Frontal cortex (tissue), 3 donors: ENCODE measurements at regions not wholly inside any gene's neighbourhood (a gene's known extent, or its start where the extent isn't known, plus 50 kb on each side); places are given as distances from the start of the nearest gene placed in this dataset.
A peak's percentile ranks its signal among the peaks of the same experiment; 100 is the strongest.
"Not testable (repeated sequence)": the region's sequence is repeated elsewhere in the genome, so short reads cannot be mapped to it uniquely, and the experiment has no call there.

ENCODE experiments used
- DNase-seq, 2 donors: peaks; one replicate each; pipeline ENCODE4 v3.0.0; 2012; ENCODE audit warnings: low spot score in 2 of 2
- FAIRE-seq: peaks from 2 replicates; lab custom pipeline; 2012; peaks lifted over from hg19 to GRCh38; lab: Jason Lieb, UNC
- donor health status: control.
- donor health status: control.
- donor health status: control.

DNA sequence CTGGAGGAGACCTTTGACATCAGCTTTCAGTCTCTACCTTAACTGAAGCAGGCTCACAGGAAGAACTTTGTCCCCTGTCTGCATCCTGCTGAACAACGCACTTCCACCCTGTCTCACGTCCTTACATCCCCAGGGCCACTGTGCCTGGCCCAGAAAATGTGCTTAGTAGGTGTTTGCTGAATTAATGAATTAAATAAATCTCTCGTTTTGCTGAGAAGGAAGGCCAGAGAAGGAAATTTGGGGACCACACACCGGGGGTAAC, 54.3 kb upstream of the CREB3L1 start:
- DNase-seq: no peak
- FAIRE-seq: no peak

DNA sequence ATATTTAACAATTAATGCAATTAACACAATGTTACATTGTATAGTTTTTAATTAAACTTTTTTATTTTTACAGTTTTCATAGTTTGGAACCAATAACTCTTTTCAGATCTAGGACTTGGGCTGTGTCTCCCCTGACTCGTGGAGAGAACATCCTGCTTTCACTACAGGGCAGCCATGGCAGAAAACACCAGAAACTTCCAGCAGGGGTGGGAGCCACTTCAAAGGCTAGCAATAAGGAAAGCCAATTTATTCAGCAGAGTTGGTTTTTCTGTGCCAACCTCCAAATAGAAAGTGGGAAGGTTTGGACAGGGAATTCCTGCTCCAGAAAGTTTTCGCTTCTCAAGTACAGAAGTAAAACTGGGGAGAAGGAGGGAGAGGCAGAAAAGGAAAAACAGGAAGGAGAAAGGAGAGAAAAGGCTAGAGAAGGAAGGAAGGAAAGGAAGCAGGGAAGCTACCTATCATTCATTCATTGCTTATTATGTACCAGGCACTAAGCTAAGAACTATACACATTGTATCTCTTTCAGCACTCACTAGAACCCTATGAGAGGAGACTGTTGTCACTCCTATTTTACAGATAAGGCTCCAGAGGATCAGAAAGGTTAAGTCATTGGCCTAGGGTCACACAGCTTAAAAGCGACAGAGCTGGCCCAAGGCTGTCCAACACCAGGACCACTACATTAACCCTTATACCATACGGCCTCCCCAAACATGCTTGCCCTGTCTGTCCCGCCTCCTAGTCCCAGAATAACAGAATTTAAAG, 54.8 kb upstream of the CREB3L1 start:
- no peak for FAIRE-seq
- peak in 1 of 2 donors; percentile 44 for DNase-seq

DNA sequence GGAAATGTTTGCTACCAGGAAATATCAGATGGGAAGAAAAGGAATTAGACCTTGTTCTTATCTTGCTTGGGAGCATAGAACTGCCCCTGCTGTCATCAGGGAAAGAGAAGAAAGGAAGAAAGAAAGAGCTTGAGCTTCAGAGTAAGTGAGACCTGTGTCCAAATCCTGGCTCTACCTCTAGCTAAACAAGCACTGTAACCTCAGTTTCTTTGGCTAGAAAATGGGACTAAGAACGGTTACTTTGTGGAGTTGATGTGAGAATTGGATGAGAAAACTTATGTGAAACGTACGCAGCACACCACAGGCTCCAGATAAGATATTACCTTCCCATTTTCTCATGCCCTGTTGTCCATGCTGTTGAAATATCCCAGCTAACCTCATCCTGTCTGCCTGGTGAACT, 57.1 kb upstream of the CREB3L1 start:
- DNase-seq: no peak
- no peak for FAIRE-seq

DNA sequence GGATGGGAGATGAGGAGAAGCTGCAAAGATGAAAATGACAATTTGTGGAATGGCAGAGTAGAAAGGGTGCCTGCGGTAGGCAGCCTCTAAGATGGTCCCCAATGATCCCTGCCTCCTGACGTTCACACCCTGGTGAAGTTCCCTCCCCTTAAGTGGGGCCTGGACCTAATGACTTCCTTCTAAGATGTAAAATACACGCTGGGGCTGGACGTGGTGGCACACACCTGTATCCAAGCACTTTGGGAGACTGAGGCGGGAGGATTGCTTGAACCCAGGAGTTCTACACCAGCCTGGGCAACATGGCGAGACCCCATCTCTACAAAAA, 60.7 kb upstream of the CREB3L1 start:
- DNase-seq: no peak
- no peak for FAIRE-seq

DNA sequence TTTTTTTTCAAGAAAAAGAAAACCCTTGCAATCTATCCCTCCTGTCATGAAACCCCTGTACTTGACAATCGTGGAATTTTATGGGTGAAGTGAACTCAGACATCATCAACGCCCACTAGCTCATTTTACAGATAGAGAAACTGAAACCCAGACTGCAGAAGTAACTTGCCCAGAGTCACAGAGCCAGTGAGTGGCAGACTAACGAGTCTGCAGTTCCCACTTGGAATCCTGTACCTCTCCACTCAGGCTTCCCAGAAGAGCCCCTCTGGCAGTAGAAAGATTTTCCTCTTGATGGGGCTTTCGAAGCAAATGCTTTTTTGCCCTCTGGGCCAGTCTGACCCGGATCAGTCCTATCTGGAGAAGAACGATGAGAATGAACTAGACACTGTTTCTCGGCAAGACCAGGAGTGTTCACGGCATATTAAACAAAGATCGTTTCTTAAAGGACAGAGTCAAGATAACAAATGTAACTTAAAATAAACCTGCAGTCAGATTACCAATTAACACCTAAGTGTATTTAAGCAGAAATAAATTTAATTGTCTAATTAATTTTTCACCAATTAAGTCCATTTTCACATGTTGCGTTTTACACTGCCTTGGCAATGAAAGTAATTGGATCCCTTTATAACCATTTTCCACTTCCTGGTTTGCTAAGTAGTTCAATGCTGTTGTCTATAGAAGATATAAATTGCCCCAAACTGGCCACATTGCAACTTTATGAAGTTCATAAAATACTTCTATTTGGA, 61.3 kb upstream of the CREB3L1 start:
- DNase-seq (no peak), FAIRE-seq (no peak)

DNA sequence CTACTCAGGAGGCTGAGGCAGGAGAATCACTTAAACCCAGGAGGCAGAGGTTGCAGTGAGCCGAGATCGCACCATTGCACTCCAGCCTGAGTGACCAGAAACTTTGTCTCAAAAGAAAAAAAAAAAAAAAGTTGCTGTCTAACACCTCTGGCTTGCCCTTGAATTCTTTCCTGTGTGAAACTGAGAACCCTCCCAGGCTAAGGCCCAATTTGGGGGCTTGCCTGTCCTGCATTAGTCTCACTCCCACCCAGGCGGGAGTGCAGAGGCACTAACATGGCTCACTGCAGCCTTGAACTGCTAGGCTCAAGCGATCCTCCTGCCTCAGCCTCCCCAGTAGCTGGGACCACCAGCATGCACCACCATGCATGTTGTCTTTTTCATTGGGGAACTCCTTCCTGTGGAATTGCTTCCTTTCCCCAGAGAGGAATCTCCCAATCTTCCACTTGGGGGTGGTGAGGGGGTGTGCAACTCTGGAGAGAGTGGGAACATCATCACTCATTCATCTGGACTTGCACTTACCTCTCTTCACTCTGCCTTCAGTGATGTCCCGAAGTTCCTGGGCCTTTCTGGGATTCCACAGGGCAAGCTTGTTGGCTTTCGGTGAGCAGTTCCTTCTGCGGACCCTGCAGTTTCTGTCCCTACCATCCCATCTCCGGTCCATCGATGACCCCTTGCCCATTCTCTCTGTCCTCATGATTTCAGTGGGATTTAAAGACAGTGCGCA, 62.1 kb upstream of the CREB3L1 start:
- DNase-seq (no peak), FAIRE-seq (no peak)

DNA sequence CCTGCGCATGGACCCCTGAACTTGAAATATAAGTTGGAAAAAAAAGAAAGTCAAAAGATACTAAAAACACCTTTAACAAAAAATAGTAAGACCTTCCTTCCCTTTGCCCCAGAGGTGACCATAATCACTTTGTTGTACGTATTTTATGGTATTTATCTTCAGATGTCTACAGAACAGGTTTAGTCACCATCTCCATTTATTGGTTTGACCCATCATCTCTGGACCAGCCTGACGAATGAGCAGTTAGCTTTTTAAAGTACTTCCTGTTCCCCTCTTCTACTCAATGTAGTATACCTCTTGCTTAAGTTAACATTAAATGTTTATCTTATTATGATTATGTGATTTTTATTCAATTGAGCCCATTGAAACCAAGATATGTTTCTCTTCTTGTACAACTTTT, 64.7 kb upstream of the CREB3L1 start:
- DNase-seq (no peak), FAIRE-seq (no peak)

DNA sequence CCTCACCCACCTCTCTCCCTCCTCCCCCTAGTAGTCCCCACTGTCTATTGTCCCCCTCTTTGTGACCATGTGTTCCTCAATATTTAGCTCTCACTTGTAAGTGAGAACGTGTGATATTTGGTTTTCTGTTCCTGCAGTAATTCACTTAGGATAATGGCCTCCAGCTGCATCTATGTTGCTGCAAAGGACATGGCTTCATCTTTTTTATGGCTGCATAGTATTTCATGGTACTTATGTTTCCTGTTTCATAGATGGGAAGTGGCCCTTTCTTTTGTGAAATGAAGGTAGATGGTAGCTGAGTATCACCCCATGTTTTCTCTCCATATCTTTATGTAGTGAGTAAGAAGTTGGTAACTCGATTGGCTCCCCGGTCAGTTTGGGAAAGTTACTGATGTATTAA, 66.6 kb upstream of the CREB3L1 start:
- DNase-seq (no peak), FAIRE-seq (no peak)

DNA sequence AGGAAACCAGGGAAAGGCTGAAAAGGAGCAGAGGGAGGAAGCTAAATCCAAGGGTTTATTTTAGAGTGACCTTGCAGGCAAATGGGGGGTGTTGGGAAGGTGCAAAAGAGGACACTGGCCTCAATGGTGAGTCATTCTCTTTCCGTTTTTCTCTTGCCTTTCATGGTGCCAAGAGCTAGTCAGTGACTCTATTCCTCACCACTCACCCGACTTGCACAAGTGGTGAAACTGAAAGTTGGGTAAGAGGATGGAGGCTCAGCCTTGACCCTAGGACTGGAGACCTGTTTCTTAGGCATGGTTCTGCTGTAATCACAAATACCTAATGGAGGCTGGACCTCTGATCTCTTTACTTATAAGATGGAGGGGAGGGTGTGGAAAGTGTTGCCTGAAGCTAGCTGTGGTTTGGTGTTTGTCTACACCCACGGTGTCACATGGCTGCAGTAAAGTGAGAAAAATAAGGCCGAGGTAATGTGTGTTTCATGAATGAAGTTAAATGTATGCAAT, 67.3 kb upstream of the CREB3L1 start:
- FAIRE-seq (no peak), DNase-seq (no peak)

DNA sequence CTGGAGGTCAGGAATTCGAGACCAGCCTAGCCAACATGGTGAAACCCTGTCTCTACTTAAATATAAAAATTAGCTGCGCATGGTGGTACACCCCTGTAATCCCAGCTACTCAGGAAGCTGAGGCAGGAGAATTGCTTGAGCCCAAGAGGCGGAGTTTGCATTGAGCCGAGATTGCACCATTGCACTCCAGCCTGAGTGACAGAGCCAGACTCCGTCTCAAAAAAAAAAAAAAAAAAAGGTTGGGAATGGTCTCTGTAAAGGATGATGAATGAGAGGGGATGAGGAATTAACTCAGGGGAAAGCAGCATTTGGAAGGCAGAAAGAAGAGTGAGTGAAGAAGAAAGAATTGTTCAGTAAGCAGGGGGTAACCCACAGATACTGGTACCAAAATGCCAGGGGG, 67.8 kb upstream of the CREB3L1 start:
- FAIRE-seq, DNase-seq: not testable (repeated sequence)

DNA sequence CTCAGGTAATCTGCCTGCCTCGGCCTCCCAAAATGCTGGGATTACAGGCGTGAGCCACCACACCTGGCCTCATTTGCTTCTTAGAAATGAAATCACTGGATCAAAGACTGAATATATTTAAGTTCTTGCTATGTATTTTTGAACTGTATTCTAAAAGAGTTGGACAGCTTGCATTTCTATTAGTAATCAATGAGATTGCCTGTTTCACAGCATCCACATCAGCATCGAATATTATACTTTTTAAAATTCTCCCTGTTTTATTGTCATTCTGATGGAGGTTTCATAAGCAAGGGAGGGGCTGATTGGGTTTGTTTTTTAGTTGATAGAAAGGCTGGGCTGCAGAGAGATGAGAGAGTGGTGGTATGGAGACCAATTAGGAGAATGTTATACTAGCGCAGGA, 68.7 kb upstream of the CREB3L1 start:
- DNase-seq (no peak), FAIRE-seq (no peak)

DNA sequence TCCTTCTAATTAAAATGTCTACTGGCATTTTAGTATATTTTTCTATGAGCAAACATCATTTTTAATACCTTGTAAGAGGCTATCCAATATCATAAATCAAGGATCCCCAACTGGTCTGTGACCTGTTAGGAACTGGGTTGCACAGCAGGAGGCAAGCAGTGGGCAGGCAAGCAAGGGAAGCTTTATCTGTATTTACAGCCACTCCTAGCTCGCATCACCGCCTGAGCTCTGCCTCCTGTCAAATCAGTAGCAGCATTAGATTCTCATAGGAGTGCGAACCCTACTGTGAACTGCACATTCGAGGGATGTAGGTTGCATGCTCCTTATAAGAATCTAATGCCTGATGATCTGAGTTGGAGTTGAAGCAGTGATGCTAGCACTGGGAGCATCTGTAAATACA, 70.2 kb upstream of the CREB3L1 start:
- DNase-seq: no peak
- no peak for FAIRE-seq

DNA sequence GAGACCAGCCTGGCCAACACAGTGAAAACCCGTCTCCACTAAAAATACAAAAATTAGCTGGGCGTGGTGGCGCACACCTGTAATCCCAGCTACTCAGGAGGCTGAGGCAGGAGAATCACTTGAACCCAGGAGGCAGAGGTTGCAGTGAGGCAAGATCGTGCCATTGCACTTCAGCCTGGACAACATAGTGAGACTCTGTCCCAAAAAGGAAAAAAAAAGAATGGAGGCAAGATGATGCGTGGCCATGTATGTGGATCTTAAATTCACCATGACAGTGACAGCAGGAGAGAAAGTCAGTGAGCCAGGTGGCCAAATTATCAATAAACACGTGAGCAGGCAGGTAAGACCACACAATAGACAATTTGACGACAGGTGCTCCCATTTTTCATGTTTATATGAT, 73.0 kb upstream of the CREB3L1 start:
- DNase-seq, FAIRE-seq: not testable (repeated sequence)

DNA sequence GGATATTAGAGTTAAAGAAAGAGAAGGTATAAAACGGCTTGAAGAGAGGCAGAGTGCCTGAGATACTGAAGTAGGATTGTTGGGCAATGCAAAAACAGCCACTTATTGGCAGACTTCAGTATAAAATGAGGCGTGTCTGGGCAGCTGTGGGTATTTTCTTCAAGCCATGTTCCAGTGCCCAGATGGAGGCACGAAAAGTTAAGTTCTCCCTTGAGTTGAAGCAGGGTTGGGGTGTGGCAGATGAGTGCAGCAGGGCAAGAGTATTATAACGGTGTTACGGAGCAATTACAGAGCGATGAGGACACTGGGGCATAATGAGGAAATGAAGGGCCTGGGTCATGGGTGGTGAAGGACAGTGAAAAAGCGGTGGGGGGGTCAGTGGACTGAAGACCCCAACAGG, 73.7 kb upstream of the CREB3L1 start:
- DNase-seq (no peak), FAIRE-seq (no peak)

DNA sequence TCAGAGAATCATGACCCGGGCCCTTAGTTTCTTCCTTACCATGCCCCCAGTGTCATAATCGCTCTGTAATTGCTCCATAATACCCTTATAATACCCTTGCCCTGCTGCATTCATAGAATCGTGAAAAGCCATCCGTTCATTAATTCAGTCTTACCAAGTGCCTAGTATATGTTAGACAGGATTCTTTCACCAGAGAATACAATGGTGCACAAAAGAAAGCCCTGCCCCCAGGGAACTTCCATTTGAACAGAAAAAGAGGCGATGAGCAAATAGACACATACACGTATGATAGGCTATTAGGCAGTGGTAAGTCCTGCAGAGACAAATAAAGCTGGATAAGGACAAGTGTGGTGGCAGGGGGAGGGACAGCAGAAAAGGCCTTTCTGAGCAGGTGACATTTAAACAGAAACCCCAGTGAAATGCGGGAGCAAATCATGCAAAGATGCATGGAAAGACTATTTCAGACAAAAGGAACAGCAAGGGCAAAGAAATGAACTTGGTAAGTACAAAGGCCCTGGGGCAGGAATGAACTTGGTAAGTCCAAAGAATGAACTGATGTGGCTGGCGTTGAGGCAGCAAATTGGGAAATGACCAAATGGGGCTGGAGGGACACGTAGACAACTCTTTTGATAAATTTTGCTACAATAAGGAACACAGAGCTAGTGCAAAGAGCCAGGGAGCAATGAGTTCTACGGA, 74.6 kb upstream of the CREB3L1 start:
- FAIRE-seq (no peak), DNase-seq (no peak)

DNA sequence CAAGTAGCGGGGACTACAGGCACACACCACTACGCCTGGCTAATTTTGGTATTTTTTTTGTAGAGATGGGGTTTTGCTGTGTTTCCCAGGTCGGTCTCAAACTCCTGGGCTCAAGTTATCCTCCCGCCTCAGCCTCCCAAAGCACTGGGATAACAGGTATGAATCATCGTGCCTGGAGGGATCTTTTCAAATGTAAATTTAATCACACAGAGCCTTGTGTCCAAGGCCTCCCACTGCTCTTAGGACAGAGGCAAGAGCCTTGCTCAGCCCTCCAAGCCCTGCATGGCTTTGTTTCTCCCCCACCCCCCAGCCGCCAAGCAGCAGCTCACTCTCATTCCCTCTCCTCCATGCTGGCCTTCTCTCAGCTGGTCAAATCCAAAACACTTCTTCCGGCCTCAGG, 75.3 kb upstream of the CREB3L1 start:
- FAIRE-seq (no peak), DNase-seq (no peak)

DNA sequence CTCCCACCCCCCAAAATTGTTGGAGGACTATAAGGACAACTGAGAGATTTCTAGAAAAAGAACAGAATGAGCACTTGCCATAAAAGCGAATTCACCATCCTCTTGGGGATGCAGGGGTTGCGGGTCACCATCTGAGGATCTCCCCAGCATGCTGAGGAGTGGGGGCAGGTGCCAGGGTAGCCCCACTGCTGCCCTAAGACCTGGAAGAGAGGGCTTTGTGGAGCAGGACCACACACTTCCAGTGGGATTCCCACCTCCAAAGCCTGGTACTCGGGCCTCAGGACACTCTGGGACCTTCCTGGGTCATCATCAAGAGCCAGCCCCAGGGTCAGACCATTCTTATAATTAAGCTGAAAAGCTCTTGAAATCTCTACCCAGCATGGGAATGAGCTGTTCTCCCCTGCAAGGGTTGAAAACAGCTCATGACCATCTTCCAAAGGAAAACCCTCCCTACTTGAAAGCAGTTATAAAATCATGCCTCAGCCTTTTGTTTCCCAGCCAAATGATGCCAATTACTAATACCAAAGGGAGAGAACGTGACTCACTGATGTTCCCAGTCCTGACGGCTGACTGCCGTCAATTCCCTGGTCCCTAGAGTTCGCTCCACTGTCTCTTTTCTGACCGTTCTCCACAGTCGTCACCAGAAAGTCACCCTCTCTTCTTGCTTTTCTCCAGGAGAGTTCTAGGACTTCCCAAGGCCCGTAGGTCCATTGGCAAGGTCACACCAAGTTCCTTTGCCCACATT, 76.8 kb upstream of the CREB3L1 start:
- DNase-seq (no peak), FAIRE-seq (no peak)

DNA sequence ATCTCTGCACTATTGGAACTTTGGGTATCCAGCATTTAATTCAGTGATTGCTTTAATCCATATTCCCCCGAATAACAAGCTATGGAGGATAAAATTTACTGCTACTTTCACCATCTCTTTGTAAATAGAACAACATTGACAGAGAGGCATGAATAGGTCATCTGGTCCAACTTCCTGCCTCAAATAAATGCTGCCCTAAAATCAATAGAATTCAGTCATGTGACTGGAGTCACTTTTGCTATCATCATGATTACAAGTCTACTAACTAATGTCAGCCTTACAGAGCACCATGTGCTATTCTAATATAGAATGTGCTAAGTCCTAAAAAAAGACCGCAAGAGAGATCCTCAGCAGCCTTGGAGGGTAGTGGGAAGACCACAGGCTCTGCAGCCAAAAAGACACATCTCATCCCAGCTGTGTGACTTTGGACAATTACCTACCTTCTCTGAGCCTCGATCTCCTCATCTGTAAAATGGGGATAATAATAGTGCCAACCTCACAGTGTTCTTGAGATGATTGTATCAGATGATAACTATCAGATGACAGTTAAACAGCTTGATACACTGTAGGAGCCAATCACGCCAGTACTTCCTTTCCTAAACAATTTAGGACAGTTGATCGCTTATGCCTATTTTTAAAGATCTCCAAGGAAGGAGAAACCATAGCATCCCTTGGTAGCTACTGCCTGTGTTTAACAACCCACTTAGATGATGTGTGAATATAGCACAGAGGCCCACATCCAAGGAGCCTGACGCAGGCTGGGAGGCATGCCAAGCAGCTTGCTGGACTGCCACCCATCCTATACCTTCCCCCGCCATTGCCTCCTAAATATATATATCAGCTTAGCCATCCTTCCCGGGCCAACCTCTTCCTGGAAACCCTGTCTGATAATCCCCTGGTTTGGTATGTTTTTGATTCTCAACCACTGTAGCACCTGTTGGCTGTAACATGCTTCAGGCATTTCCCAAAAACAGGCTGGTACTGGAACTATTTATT, 77.3 kb upstream of the PHF21A start:
- FAIRE-seq: no peak

DNA sequence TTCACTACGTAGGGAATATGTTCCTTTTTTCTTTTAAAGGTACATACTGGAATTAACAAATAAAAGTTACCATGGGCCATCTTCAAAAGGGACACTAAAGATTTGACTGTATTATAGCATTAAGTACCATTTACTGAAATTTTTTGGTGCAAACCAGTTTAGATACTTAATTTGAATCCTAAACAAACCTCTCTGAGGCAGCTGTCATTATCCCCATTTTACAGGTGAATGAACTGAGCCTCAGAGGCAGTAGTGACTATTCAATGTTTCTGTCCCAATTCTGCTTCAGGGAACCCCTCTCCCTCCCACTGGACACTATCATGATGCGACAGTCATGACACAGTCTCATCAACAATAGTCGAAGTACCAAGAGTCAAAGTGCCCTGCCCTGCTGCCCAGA, 76.2 kb upstream of the PHF21A start:
- DNase-seq (no peak), FAIRE-seq (no peak)

More for the DNA sequence above, 77.3 kb upstream of the PHF21A start:
- no peak for DNase-seq
